Activated CD8-positive, alpha-beta T cell treated with anti-CD3 and anti-CD28 coated beads, Interleukin-2, amount 10 ng/mL, durations not matched to agents 7 days and 5 days (primary cell): ENCODE measurements at regions not wholly inside any gene's neighbourhood (a gene's known extent, or its start where the extent isn't known, plus 50 kb on each side); places are given as distances from the start of the nearest gene placed in this dataset.
"Not testable (repeated sequence)": the region's sequence is repeated elsewhere in the genome, so short reads cannot be mapped to it uniquely, and the experiment has no call there.

ENCODE experiments used
- ATAC-seq: fragments of 150-1000 bp; cut with Tn5 transposase; one replicate; pipeline ENCODE4 v1.10.0; 2021; ENCODE audit warnings: moderate library complexity
- CTCF ChIA-PET: fragments of 350-600 bp; sonication (Branson Sonifier 250); formaldehyde crosslinking; loops from one replicate; lab custom pipeline; 2021; ENCODE audit warnings: antibody characterized with exemption; lab: Charles Lee
- POLR2A ChIA-PET: fragments of 350-600 bp; sonication (Branson Sonifier 250); formaldehyde crosslinking; loops from one replicate; lab custom pipeline; 2021; ENCODE audit warnings: antibody characterized with exemption; lab: Charles Lee
- DNase-seq: peaks from one replicate; pipeline ENCODE4 v3.0.0-alpha.2; 2020
- H3K27ac Mint-ChIP-seq: one replicate; pipeline ENCODE4 v1.8.0; 2021; ENCODE audit warnings: mild to moderate bottlenecking, mixed read lengths
- H3K27me3 Mint-ChIP-seq: one replicate; pipeline ENCODE4 v1.8.0; 2021; ENCODE audit warnings: low read depth, mixed read lengths
- H3K36me3 Mint-ChIP-seq: one replicate; pipeline ENCODE4 v1.8.0; 2021; ENCODE audit warnings: low read depth, mixed read lengths
- H3K4me1 Mint-ChIP-seq: one replicate; pipeline ENCODE4 v1.8.0; 2021; ENCODE audit warnings: low read depth, mixed read lengths
- H3K4me3 Mint-ChIP-seq: one replicate; pipeline ENCODE4 v1.8.0; 2021; ENCODE audit warnings: mild to moderate bottlenecking, mixed read lengths
- H3K9me3 Mint-ChIP-seq: one replicate; pipeline ENCODE4 v1.8.0; 2022; ENCODE audit warnings: mixed read lengths; ENCODE audit not compliant: insufficient read depth

GRCh38 chr1:206351276-206352052 lies 118.8 kb upstream of the IKBKE start:
- ATAC-seq, H3K4me1 Mint-ChIP-seq, H3K4me3 Mint-ChIP-seq, H3K27me3 Mint-ChIP-seq, H3K27ac Mint-ChIP-seq, H3K9me3 Mint-ChIP-seq, H3K36me3 Mint-ChIP-seq, DNase-seq, CTCF ChIA-PET, POLR2A ChIA-PET: not testable (repeated sequence)

GRCh38 chr1:206356310-206356709 lies 114.0 kb upstream of the IKBKE start:
- peak; percentile 74 for ATAC-seq
- H3K4me3 Mint-ChIP-seq, result not testable (repeated sequence)

DNA sequence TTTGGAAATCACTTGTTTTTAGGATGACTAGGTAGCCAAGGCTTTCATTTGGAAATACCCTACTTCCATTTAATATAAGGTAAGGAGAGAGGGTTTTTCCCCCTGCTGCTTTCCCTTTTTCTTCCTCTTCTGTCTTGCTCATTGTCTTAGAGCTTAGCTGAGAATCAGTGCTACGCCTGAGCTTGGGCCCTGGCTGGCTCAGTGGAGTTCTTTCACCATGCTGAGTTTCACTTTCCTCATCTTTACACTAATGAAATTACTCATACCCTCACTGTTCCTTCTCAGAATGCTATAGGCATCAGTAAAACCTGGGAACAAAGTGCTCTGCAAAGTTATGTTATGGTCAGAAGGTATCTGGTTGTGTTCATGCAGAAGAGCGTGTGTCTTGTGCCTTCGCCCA lies 112.3 kb upstream of the IKBKE start:
- H3K4me3 Mint-ChIP-seq, CTCF ChIA-PET, H3K27me3 Mint-ChIP-seq, H3K36me3 Mint-ChIP-seq, POLR2A ChIA-PET, H3K9me3 Mint-ChIP-seq: not testable (repeated sequence)
- DNase-seq (peak; percentile 33), ATAC-seq (peak; percentile 53)
- peak overlapping the region; percentile 53 for H3K27ac Mint-ChIP-seq
- peaks cover 17% of the 10 kb centered on the region for H3K4me1 Mint-ChIP-seq

More at GRCh38 chr1:206356310-206356709, 114.0 kb upstream of the IKBKE start:
- H3K27me3 Mint-ChIP-seq, CTCF ChIA-PET, H3K36me3 Mint-ChIP-seq, H3K9me3 Mint-ChIP-seq, H3K27ac Mint-ChIP-seq, POLR2A ChIA-PET: not testable (repeated sequence)
- H3K4me1 Mint-ChIP-seq, result peaks cover 12% of the 10 kb centered on the region
- peak; percentile 28 for DNase-seq

GRCh38 chr1:206358771-206359170 lies 111.5 kb upstream of the IKBKE start:
- DNase-seq, ATAC-seq, POLR2A ChIA-PET, H3K36me3 Mint-ChIP-seq, CTCF ChIA-PET, H3K27ac Mint-ChIP-seq, H3K9me3 Mint-ChIP-seq, H3K4me3 Mint-ChIP-seq, H3K27me3 Mint-ChIP-seq: not testable (repeated sequence)
- peaks cover 22% of the 10 kb centered on the region for H3K4me1 Mint-ChIP-seq

DNA sequence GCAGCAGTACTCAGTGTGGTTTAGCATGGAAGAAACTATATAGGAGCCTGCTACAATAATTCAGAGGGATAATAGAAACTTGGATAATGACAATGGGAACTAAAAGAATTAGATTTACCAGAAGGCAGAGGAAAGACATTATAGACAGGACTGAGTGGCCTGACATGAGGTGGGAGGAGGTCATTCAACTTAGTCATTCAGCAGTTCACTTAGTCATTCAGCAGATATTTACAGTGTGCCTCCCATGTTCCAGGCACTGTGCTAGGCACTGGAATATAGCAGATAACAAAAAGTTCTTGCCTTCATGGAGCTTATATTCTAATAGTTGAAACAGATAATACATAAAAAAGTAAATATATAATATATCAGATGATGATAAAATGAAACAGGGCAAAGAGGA lies 110.9 kb upstream of the IKBKE start:
- H3K9me3 Mint-ChIP-seq, result not testable (repeated sequence)

DNA sequence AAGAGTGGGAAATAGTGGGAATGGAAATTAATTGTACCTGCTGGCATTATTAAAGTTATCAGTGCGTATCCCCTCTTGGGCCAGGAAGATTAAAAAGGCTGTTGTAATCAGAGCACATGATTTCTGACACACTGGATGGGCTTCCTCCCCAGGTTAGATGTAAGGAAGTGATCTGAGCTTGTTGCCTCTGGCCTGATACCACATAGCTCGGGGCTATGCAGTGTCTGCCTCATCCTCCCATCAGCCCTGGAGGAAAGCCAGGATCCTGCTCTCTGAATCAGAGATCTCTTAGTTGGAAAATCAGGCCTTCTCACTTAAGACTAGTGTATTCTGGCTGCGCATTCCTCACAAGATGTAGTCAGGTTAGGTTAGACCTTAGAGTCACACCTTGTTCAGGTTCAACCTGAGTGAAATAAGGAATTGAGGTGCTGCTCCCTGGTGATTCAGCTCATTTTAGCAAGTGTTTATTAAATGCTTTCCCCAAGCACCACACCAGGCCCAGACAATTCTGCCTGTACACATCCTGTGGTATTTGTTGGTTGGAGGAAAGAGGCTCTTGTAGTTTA lies 108.2 kb upstream of the IKBKE start:
- ATAC-seq, result peak; percentile 31
- peaks cover 21% of the 10 kb centered on the region for H3K4me1 Mint-ChIP-seq
- H3K27me3 Mint-ChIP-seq, H3K9me3 Mint-ChIP-seq, H3K36me3 Mint-ChIP-seq, H3K27ac Mint-ChIP-seq, POLR2A ChIA-PET, DNase-seq, CTCF ChIA-PET, H3K4me3 Mint-ChIP-seq: not testable (repeated sequence)

More for the DNA sequence above, 110.9 kb upstream of the IKBKE start:
- H3K27ac Mint-ChIP-seq, H3K36me3 Mint-ChIP-seq, H3K27me3 Mint-ChIP-seq, H3K4me3 Mint-ChIP-seq, POLR2A ChIA-PET, CTCF ChIA-PET, ATAC-seq, DNase-seq: not testable (repeated sequence)
- peaks cover 23% of the 10 kb centered on the region for H3K4me1 Mint-ChIP-seq

- H3K9me3 Mint-ChIP-seq, H3K27me3 Mint-ChIP-seq, H3K4me3 Mint-ChIP-seq, POLR2A ChIA-PET, CTCF ChIA-PET, DNase-seq, H3K36me3 Mint-ChIP-seq: not testable (repeated sequence)
- peak; percentile 67 for ATAC-seq
- H3K4me1 Mint-ChIP-seq, result peaks cover 19% of the 10 kb centered on the region
- peak overlapping the region; percentile 58 for H3K27ac Mint-ChIP-seq
Observed at GRCh38 chr1:206362994-206363393, 107.3 kb upstream of the IKBKE start.

GRCh38 chr1:206365271-206365670 lies 105.0 kb upstream of the IKBKE start:
- H3K4me3 Mint-ChIP-seq, H3K27ac Mint-ChIP-seq, ATAC-seq, H3K27me3 Mint-ChIP-seq, DNase-seq, CTCF ChIA-PET, H3K36me3 Mint-ChIP-seq, POLR2A ChIA-PET, H3K9me3 Mint-ChIP-seq: not testable (repeated sequence)
- peaks cover 16% of the 10 kb centered on the region for H3K4me1 Mint-ChIP-seq

- H3K27me3 Mint-ChIP-seq, DNase-seq: not testable (repeated sequence)
Observed at GRCh38 chr1:206366131-206366530, 104.1 kb upstream of the IKBKE start.

DNA sequence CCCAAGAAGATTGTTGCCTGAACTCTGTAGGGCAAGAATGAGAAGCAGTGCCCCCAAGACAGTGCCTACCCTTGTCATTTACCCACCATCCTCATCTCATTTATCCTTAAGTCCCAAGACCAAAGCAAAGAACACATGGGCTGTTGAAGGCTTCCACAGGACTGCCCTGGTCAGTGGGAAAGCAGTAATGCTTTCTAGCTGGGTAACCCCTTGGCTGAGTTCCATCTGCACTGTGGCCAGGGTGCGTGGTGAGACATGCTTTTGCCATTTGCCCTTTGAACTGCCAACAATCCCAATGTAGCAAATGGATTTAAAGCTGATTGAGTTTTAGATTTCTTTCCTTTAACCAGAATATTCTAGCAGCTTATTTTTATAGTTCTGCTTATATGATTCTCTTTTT lies 103.5 kb upstream of the IKBKE start:
- DNase-seq, ATAC-seq, H3K9me3 Mint-ChIP-seq, H3K27me3 Mint-ChIP-seq, H3K27ac Mint-ChIP-seq, CTCF ChIA-PET, H3K4me3 Mint-ChIP-seq, POLR2A ChIA-PET, H3K36me3 Mint-ChIP-seq: not testable (repeated sequence)
- H3K4me1 Mint-ChIP-seq, result peaks cover 11% of the 10 kb centered on the region

More at GRCh38 chr1:206366131-206366530, 104.1 kb upstream of the IKBKE start:
- peaks cover 13% of the 10 kb centered on the region for H3K4me1 Mint-ChIP-seq
- POLR2A ChIA-PET, H3K27ac Mint-ChIP-seq, H3K9me3 Mint-ChIP-seq, H3K4me3 Mint-ChIP-seq, H3K36me3 Mint-ChIP-seq, CTCF ChIA-PET, ATAC-seq: not testable (repeated sequence)

GRCh38 chr1:206367955-206368622 lies 102.2 kb upstream of the IKBKE start:
- CTCF ChIA-PET, H3K4me3 Mint-ChIP-seq, H3K27me3 Mint-ChIP-seq, H3K36me3 Mint-ChIP-seq, H3K4me1 Mint-ChIP-seq, H3K9me3 Mint-ChIP-seq, POLR2A ChIA-PET, DNase-seq, H3K27ac Mint-ChIP-seq: not testable (repeated sequence)
- ATAC-seq, result peak; percentile 74

DNA sequence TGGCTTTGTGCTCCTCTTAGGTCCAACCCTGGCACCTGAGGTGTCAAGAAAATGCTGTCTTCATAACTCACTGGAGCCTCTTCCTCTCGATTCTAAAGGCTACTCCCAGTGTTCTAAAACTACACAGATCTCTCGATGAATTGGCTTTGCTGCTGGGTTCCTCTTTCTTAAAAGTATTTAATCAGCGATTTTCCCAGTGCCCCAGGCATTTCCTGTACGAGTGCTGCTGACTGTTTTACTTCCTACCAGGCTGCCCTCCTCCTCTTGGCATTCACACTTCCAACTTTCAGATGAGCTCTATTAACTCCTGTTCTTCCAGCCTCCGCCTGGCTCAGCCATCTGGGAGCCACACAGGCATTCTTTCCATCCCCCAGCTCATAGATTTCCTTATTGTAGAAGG lies 95.6 kb upstream of the IKBKE start:
- CTCF ChIA-PET, ATAC-seq, POLR2A ChIA-PET, H3K4me3 Mint-ChIP-seq, DNase-seq, H3K27ac Mint-ChIP-seq, H3K27me3 Mint-ChIP-seq, H3K9me3 Mint-ChIP-seq: not testable (repeated sequence)
- Mint-ChIP-seq H3K36me3 (peaks cover 12% of the 10 kb centered on the region), H3K4me1 (peaks cover 11% of the 10 kb centered on the region)
